ENCODE measurements at regions not wholly inside any gene's neighbourhood (a gene's known extent, or its start where the extent isn't known, plus 50 kb on each side); places are given as distances from the start of the nearest gene placed in this dataset.

DNA sequence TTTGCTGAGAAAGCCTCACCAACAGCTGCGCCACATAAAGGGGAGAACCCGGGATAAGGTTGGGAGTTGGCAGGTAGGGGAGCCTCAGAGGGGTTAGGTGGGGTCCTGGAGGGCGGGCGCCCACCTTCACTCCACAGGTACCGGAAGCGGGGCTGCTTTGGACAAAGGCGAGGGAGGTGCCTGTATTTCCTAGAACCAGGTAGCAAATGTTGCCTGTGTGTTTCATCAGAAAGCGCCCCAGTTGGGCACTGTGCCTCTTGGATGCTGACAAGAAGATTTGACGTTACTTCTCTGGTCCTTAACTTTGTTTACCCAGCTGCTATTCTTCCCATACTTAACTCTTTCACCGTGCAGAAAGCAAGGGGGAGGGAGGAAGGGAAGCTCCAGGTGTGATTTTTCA lies 278.9 kb downstream of the ZNF536 start:
- Histone ChIP-seq H3K4me1 (no peaks in the 10 kb centered on the region), H3K36me3 (no peaks in the 10 kb centered on the region), H3K4me3 (no peak overlapping the region), H3K27me3 (ENCODE audit: low read depth) (peaks cover 89% of the 10 kb centered on the region), H3K27ac (replicated peaks) (no peak overlapping the region), H3K9me3 (replicated peaks) (no peaks in the 10 kb centered on the region)
- DNase-seq, result no peak
- intact Hi-C loops (cut with micrococcal nuclease), result no loop called here
- TF ChIP-seq, protein P1, sequence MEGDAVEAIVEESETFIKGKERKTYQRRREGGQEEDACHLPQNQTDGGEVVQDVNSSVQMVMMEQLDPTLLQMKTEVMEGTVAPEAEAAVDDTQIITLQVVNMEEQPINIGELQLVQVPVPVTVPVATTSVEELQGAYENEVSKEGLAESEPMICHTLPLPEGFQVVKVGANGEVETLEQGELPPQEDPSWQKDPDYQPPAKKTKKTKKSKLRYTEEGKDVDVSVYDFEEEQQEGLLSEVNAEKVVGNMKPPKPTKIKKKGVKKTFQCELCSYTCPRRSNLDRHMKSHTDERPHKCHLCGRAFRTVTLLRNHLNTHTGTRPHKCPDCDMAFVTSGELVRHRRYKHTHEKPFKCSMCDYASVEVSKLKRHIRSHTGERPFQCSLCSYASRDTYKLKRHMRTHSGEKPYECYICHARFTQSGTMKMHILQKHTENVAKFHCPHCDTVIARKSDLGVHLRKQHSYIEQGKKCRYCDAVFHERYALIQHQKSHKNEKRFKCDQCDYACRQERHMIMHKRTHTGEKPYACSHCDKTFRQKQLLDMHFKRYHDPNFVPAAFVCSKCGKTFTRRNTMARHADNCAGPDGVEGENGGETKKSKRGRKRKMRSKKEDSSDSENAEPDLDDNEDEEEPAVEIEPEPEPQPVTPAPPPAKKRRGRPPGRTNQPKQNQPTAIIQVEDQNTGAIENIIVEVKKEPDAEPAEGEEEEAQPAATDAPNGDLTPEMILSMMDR (IDR thresholded peaks at IDR 0.05; ENCODE audit: borderline replicate concordance), result no peak

DNA sequence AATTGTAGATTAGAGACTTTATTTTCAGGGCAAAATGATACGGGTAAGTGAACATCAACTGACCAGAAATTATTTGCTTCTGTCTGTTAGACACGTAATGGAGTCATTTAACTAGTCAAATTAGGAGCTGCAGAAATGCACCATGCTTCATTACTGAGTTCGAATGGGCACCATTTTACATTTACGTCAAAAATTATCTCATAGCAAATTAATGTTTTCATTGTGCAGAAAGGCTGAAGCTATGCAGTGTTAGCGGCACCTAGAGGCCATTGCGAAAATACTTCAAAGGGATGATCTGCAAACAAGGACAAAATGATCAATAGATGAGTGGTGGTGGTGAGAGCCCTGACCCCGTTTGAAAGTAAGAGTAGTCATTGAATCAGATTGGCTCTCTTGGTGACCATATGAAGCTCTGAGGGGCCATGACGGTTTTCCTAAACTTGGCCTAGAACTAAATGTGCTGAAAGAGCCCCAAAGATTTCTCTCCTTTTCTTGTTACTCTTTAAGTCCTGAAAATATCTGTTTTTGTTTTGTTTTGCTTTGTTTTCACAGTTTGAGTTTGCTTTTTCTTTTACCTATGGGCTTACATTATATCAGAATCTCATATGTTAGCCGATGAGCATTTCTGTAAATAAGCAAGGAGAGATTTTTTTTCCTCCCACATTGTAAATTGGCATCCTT lies 277.9 kb downstream of the ZNF536 start:
- intact Hi-C loops (cut with micrococcal nuclease), result no loop called here
- no peak overlapping the region for H3K4me3 ChIP-seq
- no peaks in the 10 kb centered on the region for H3K4me1 ChIP-seq
- no peaks in the 10 kb centered on the region for H3K36me3 ChIP-seq
- H3K27ac ChIP-seq (replicated peaks), result no peak overlapping the region
- peaks cover 87% of the 10 kb centered on the region for H3K27me3 ChIP-seq (ENCODE audit: low read depth)
- TF ChIP-seq, protein P1 (IDR thresholded peaks at IDR 0.05; ENCODE audit: borderline replicate concordance), result peak; percentile 82
- DNase-seq, result no peak
- H3K9me3 ChIP-seq (replicated peaks), result no peaks in the 10 kb centered on the region

DNA sequence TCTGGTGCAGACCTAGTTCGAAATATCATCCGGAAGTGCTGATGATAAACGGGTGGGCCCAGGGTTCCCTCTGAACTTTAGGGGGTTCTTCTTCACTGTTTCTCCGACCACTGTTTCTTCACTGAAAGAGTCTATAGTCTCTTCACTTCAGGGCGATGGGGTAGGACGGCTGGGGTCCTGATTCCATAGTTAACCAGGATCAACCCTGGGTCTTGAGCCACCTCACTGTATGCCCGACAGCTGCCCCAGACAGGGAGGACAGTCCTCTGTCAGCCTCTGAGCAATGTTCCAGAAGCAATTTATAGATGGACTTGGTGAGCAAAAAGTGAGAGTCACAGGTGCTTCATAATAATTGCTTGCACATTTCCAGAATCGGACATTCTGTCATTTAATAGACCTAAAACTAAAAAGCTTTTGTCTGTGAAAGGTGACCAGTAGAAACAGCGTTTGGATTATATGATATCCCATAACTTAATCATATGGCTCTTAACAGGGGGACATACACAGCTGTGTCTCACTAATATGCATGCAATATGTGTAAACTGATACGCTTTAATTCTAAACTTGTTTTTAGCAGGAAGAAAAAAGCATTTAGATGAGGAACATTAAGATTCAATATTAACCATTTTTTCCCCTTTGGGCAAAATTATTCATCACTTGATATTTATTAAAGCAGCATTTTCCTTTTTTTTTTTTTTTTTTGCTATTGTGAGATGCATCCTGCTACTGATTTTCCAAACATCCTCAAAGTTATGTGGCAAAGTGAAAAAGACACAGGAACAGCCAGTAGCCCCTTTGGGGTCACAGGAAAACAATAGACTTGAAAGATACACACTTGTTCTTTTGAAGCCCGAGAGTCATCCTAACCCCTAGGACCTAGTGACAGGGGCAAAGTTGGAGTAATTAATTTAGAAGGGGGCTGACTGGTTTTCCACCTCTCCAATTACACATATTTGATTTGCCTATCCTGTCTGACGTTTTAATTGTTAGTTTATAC lies 277.0 kb downstream of the ZNF536 start:
- Histone ChIP-seq H3K4me1 (no peaks in the 10 kb centered on the region), H3K9me3 (replicated peaks) (no peaks in the 10 kb centered on the region), H3K27me3 (ENCODE audit: low read depth) (peaks cover 77% of the 10 kb centered on the region), H3K27ac (replicated peaks) (no peak overlapping the region), H3K36me3 (no peaks in the 10 kb centered on the region), H3K4me3 (no peak overlapping the region)
- TF ChIP-seq, protein P1 (IDR thresholded peaks at IDR 0.05; ENCODE audit: borderline replicate concordance), result no peak
- intact Hi-C loops (cut with micrococcal nuclease), result no loop called here
- DNase-seq, result no peak

DNA sequence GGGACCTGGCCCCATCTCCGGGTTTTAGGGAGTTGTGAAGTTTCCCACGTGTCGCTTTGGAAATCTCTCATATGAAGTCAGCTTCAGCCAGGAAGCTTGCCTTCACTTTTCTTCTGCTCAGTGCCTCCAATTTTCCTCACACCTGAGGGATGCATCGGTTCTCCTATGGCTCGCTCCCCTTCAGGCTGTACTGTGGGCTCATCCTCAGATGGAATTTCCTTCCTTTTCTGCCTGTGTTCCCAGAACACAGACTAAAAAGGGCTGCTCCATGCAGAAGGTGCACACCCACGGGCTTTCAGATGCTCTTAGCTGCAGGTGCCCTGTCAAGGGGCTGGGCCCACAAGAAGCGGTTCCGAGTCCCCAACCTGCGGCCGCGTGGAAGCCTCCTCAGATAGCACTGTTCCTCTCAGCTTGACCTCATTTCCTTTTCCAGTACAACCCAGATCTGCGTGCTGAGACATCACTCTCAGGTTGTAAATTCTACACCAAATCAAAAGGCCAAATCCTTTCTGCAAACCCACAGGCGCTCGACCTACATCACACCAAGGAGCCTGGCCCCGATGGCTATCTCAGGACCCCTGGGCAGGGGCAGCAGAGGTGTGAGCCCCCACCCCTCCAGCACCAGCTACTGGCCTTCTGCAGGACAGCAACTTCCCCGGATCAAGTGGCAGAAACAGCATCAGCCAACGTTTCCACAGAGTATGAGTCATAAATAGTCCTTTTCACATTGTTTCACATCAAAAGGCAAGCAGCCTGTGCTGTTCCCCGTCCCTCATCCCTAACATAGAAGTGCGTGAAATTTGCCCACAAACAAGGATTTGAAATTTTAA lies 275.9 kb downstream of the ZNF536 start:
- TF ChIP-seq, protein P1 (IDR thresholded peaks at IDR 0.05; ENCODE audit: borderline replicate concordance), result no peak
- Histone ChIP-seq H3K36me3 (no peaks in the 10 kb centered on the region), H3K9me3 (replicated peaks) (no peaks in the 10 kb centered on the region), H3K27me3 (ENCODE audit: low read depth) (peaks cover 67% of the 10 kb centered on the region), H3K4me3 (no peak overlapping the region), H3K27ac (replicated peaks) (no peak overlapping the region), H3K4me1 (no peaks in the 10 kb centered on the region)
- DNase-seq, result no peak
- intact Hi-C loops (cut with micrococcal nuclease), result no loop called here

DNA sequence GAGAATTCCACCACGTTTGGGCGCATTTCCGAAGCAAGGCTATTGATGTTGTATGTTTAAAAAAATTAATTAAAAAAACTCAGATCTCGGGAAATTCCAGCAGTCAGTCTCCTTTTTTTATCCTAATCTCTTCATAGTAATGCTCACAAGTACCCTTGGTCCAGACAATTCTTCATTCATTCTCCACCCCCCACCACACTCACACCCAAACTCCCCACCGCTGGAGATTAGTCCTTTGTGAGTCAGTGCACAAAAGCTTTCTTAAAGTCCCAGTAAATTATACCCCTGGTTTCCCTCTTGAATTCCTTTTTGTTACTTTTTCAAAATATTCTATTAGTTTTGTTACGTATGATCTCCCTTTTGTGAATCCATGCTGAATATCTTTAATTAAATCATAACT lies 274.6 kb downstream of the ZNF536 start:
- no peaks in the 10 kb centered on the region for H3K9me3 ChIP-seq (replicated peaks)
- H3K36me3 ChIP-seq, result no peaks in the 10 kb centered on the region
- no peak for DNase-seq
- intact Hi-C loops (cut with micrococcal nuclease), result no loop called here
- H3K4me3 ChIP-seq, result no peak overlapping the region
- no peak overlapping the region for H3K27ac ChIP-seq (replicated peaks)
- peaks cover 56% of the 10 kb centered on the region for H3K27me3 ChIP-seq (ENCODE audit: low read depth)
- H3K4me1 ChIP-seq, result no peaks in the 10 kb centered on the region
- TF ChIP-seq, protein P1 (IDR thresholded peaks at IDR 0.05; ENCODE audit: borderline replicate concordance), result no peak

Measured in left ventricle myocardium inferior (tissue), 1 donor.